Astrocyte of the hippocampus (primary cell): ENCODE measurements at regions not wholly inside any gene's neighbourhood (a gene's known extent, or its start where the extent isn't known, plus 50 kb on each side); places are given as distances from the start of the nearest gene placed in this dataset.

Experiments
- DNase-seq: peaks from one replicate; pipeline ENCODE4 v3.0.0; 2011; ENCODE audit warnings: low read depth, low spot score

GRCh38 chr5:30604648-30605262, 588.7 kb upstream of the CDH6 start:
- DNase-seq: no peak

- DNase-seq: no peak
Measured at GRCh38 chr5:30600892-30601291, 592.6 kb upstream of the CDH6 start.

- no peak for DNase-seq
Measured at GRCh38 chr5:30596495-30597064, 596.9 kb upstream of the CDH6 start.

- no peak for DNase-seq
Measured at GRCh38 chr5:30594331-30594730, 599.2 kb upstream of the CDH6 start.

GRCh38 chr5:30592833-30593232, 600.7 kb upstream of the CDH6 start:
- no peak for DNase-seq

- peak; percentile 2 for DNase-seq
Measured at GRCh38 chr5:30581198-30581935, 612.1 kb upstream of the CDH6 start.

- peak; percentile 65 for DNase-seq
Measured at GRCh38 chr5:30574761-30575160, 618.7 kb upstream of the CDH6 start.

- peak; percentile 57 for DNase-seq
Measured at GRCh38 chr5:30572279-30572678, 621.2 kb upstream of the CDH6 start.

GRCh38 chr5:30561771-30562170, 631.7 kb upstream of the CDH6 start:
- DNase-seq: no peak

- DNase-seq: no peak
Measured at GRCh38 chr5:30551618-30552017, 641.9 kb upstream of the CDH6 start.

- no peak for DNase-seq
Measured at GRCh38 chr5:30548580-30549305, 644.7 kb upstream of the CDH6 start.

- no peak for DNase-seq
Measured at GRCh38 chr5:30540150-30540549, 653.3 kb upstream of the CDH6 start.

GRCh38 chr5:30539004-30539634, 654.4 kb upstream of the CDH6 start:
- peak; percentile 84 for DNase-seq

- no peak for DNase-seq
Measured at GRCh38 chr5:30525353-30525752, 668.1 kb upstream of the CDH6 start.

GRCh38 chr5:30524428-30524827, 669.1 kb upstream of the CDH6 start:
- no peak for DNase-seq

GRCh38 chr5:30523061-30523460, 670.4 kb upstream of the CDH6 start:
- no peak for DNase-seq

GRCh38 chr5:30505014-30505886, 688.2 kb upstream of the CDH6 start:
- DNase-seq: peak; percentile 70

GRCh38 chr5:30502277-30502676, 691.2 kb upstream of the CDH6 start:
- peak; percentile 56 for DNase-seq

- no peak for DNase-seq
Measured at GRCh38 chr5:30501065-30501464, 692.4 kb upstream of the CDH6 start.

- DNase-seq: no peak
Measured at GRCh38 chr5:30500513-30500912, 693.0 kb upstream of the CDH6 start.

GRCh38 chr5:30499402-30499801, 694.1 kb upstream of the CDH6 start:
- no peak for DNase-seq
